ENCODE measurements at regions not wholly inside any gene's neighbourhood (a gene's known extent, or its start where the extent isn't known, plus 50 kb on each side); places are given as distances from the start of the nearest gene placed in this dataset.

DNA sequence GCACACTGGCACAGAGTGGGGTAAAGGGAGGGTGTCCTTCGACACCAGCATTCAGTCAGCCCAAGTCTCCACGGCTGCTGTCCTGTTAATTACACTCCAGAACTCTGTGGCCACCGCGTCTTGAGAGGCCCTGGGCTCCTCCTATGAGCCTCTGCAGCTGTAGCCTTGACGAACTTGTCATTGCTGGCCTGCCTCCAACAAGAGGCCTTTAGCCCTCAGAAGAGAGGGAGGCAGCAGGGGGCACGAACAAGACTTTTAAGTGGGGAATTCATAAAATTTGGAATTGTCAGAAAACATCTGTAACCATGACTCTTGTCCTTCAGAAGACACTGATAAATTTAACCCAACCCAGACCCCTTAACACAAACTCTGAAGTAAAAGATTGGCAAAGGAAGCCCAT, 241.9 kb downstream of the UQCRFS1 start:
- DNase-seq: no peak

DNA sequence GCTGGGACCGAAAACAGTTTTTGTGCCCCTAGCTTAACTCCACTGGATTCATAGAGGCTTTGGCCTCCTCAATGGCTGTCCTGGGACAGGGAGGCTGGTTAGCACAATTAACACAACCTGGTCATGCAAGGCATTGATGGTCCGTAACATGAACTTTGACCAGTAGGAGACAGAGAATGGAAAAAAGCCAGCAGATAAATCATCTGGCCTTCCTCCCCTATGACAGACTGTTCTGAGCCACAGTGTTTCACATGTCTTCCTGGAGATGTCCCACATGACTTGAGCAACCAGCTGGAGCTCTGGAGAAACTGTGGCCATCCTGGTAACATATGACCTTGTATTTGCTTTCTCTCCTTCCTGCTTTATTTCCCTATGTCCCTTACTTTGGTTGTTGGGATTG, 244.2 kb downstream of the UQCRFS1 start:
- no peak for DNase-seq

DNA sequence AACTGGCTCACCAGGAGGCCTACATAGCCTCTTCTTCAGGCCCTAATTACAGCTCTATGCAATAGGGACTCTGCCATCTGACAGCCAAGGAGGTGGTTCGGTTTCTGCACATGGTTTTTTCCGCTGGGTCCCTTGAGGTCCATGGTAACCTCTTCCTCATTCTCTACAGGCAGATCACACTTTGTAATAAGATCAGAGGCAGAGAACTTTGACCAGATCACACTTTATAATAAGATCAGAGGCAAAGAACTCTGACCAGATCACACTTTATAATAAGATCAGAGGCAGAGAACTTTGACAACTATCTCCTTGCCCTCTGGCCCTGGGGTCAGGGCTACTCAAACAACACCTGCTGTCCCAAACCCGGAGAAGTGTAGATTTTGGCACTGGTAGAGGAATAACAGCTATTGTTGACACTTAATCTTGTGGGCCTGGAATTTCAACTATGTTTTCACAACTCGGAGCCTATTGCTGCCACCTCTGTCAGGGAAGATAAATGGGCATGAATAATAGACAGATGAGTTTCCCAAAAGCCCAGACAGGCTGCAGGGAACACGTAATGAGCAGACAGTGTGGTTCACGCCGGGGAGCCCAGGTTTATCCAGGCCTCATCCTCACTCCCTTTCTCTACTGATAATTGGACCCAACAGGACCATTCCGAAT, 246.1 kb downstream of the UQCRFS1 start:
- no peak for DNase-seq

DNA sequence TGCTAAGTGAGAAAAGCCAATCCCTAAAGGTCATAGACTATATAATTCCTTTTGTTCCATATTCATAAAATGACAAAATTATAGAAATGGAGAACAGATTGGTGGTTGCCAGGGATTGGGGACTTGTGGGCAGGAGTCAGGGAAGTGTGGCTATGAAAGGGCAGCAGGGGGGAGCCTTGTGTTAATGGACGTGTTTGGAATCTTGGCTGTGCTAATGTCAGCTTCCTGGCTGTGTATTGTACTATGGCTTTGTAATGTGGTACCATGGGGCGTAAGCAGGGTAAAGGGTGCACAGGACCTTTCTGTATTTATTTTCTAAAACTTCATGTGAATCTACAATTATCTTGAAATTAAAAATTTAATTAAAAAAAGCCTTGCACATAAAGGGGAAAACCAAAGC, 248.5 kb downstream of the UQCRFS1 start:
- no peak for DNase-seq

DNA sequence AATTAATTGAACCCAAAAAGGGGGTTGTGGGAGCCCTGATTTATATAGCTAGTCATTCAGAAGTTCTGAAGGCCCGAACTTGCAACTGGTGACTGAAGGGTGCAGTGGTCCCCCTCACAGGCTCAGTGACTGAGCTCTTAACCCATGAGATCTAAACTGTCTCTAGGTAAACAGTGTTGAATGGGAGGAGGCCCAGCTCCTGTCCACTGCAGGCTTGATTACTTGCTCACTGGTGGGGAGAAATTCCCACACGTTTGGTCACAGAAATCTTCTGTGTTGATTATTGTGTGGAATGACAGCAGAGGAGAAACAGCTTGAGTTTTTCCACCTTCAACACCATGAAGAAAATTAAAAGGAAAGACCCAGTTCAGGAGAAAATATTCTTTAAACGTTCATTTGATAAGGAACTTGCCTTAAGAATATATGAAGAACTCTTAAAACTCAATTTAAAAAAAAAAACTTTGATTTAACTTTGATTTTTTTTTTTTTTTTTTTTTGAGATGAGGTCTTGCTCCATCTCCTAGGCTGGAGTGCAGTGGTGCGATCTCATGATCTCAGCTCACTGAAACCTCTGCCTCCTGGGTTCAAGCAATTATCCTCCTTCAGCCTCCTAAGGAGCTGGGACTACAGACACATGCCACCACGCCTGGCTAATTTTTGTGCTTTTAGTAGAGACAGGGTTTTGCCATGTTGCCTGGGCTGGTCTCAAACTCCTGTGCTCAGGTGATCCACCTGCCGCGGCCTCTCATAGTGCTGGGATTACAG, 249.3 kb downstream of the UQCRFS1 start:
- DNase-seq: no peak

DNA sequence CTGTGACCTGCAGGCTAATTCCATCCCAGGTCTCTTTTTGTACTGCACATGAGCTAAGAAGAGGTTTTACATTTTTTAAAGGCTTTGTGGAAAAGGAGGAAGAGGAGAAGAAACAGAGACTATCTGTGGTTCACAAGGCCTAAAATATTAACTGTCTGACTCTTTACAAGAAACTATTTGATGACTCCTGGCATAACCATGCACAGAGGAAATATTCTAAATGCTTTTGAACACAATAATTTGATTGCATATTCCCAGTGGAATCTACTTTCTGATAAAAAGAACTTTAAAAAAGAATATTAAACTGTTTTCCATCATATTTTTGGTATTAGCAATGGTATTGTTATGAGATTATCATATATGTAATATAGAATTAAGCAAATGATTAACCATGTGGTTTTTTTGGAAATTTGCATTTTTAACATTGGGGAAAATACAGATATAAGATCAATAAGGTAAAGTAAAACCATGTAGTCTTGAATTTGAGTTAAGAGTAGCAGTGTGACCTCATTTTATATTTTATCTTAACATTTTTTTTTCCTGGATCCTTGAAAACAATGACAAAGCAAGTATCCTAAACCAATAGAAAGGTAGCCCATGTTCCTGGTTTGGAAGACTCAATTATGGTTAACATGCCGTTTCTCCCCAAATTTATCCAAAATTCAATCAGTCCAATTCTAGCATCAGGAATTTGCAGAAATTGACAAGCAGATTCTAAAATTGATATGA, 251.0 kb downstream of the UQCRFS1 start:
- no peak for DNase-seq

DNA sequence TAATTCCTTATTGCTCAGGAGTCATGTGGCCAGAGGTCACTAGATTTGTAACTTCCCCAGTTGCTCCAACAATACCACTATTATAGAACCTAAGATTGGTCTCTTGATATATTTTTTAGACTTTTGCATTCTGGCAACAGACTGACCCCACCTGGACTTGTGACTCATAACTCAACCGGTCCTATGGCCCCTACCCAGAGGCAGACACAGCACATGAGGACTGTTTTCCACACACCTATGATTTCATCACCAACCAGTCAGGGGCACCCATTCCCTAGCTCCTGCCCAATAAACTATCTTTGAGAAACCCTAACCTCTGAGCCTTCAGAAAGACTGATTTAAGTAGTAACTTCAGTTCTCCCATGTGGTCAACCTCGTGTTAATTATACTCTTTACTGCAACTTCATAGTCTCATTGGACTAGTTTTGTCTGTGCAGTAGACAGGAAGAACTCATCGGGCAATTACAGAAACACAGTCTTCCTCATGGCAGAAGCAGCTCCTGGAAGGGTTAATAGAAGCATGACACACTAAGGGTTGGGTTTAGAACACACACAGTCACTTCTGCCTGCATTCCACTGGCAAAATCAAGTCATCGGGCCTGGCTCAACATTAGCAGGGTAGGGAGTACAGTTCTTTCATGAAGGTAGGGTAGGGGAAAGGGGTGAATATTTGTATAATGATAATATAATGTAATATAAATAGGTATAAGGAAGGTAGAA, 251.8 kb downstream of the UQCRFS1 start:
- no peak for DNase-seq

DNA sequence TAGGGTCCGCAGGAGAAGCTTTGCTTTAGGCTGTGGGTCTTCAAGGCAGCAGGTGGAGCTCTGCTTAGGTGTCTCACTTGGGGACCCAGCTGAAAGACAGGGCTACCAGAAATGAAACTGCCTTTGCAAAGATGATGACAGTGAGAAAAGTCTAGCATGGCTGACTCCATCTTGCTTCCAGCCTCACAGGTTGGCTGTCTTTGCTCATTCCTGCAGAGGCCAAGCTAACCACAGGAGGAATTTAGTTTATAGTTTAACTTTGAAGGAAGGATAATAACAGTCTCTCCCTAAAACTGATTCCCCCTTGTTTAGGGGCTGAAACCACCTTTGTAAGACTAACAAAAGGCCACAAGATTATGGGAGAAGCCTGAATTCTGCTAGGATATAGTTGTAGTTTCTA, 252.4 kb downstream of the UQCRFS1 start:
- DNase-seq: no peak

DNA sequence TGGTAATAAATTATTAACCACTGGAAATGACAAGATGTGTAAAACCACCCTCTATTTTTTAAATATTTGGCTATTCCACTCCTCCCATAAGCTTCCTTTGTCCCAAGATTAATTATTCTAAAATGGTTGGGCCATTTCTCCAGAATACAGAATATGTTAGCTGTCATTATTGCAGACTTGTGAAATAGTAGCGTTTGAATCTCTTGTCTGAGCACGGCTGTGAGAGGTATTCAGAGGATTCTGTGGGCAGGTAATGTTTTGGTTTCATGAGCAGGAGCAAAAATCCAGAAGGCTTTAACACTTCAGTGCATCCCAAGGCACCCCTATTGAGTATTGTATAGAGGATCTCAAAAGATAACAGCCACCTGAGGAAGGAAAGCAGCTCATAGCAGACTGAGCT, 256.0 kb downstream of the UQCRFS1 start:
- DNase-seq: no peak

DNA sequence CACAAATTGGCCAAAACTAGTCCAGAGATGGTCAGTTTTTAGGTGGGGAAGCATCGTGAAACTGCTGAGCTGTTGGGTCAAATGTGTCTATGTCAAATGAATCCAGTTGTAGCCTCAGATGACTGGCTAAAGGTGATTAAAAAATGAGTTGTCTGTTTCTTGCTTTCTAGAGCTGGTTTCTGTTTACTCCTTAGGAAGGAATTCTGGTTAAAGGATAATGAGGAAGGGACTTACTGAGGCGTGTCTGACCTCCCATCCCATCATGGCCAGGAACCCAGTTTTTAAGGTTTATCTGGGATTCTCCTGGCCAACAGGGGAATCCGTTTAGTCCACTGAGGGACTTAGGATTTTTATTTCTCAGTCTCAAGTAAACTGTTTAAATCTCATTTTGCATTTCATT, 256.5 kb downstream of the UQCRFS1 start:
- DNase-seq: no peak

DNA sequence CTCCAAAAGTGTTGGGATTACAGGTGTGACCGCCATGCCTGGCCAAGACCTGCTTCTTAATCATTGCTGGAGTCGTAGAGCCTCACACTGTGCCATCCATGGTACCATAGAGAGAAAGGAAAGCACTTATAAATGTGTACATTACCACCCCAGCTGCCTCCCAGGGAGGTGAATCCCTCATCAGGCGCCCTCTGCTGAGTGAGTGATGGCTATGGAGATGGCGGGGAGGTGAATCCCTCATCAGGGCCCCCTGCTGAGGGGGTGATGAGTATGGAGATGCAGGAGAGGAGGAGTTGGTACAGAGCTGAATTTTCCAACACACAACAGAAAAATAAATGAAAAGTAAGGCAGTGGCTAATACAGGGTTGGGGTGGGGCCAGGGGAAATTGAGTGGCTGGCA, 263.4 kb downstream of the UQCRFS1 start:
- DNase-seq: no peak

DNA sequence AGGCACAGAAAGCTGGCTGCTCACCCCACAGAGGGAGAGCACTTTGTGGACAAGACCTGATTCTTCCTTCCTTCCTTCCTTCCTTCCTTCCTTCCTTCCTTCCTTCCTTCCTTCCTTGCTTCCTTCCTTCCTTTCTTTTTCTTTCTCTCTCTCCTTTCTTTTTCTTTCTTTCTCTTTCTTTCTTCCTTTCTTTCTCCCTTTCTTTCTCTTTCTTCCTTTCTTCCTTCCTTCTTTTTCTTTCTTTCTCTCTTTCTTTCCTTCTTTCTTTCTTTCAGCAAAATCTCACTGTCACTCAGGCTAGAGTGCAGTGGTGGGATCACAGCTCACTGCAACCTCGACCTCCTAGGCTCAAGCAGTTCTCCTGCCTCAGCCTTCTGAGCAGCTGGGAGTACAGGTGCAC, 263.9 kb downstream of the UQCRFS1 start:
- no peak for DNase-seq

DNA sequence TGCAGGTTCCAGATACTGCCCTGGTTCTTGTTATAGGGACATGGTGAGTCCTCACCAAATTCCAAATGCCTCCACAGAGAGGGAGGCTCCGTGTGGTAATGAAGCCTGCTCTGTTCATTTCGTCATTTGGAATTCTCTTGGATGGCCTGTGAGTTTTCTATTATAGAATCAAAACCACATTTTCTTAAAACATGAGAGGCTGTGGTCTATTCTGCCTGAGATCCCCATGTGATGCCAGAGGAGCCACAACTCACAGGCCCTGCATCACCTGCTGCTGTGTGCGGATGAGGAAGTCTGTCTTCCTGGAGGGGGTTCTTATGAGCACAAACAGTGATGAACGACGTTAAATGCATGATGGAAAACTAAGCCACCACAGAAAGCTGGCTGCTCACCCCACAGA, 264.4 kb downstream of the UQCRFS1 start:
- no peak for DNase-seq

DNA sequence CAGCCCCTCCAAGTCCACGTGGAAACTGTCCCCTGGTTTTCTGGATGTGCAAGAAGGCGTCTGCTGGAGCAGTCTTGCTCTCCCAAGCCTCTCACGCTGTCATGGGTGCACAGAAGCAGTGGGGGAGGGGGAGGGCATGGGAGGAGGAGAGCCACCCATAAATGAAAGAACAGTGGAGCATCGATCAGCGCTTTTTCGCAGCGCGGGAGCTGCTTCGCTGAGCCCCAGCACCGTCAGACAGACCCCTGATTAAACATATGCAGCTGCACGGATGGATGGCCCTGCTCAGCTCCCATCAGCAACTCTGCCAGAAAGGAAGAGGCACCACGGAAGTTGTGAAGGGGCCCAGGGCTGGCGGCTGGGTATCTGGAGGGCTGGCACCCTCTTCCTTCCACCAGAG, 264.9 kb downstream of the UQCRFS1 start:
- no peak for DNase-seq

DNA sequence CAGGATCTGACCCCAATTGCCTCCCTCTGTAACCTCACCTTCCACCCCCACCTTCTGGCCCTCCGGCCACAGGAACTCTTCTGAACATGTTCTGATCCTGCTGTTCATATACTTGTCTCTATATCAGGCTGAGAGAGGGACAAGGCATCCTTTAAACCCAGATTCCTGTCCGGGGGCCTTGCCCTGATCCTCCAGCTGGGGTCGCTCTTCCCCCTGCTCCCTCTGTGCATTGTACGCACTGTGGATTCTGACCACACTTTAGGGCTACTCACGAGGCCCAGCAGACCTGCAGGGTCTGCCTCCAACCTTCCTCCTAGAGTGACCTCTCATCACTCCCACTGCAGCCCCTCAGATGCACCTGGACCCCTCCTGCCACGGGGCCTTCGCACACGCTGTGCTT, 269.3 kb downstream of the UQCRFS1 start:
- no peak for DNase-seq

DNA sequence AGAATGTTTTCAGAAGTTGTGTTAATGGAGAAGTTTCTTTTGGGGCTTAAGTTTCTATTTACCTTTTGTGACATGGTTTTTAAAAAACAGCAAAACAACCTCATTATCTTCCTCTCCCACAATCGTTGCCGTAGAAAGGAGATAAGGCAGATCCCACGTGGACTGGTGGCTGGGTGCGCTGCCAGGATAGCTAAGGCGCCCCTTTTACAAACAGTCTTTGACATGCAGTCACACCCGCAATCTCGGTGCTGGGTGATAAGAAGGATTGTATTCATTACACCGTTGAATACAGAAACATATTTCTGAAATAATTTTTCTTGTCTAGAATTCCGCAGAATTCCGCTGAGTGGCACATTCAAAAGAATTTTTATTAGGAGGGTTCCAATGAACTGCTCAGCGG, 271.1 kb downstream of the UQCRFS1 start:
- no peak for DNase-seq

DNA sequence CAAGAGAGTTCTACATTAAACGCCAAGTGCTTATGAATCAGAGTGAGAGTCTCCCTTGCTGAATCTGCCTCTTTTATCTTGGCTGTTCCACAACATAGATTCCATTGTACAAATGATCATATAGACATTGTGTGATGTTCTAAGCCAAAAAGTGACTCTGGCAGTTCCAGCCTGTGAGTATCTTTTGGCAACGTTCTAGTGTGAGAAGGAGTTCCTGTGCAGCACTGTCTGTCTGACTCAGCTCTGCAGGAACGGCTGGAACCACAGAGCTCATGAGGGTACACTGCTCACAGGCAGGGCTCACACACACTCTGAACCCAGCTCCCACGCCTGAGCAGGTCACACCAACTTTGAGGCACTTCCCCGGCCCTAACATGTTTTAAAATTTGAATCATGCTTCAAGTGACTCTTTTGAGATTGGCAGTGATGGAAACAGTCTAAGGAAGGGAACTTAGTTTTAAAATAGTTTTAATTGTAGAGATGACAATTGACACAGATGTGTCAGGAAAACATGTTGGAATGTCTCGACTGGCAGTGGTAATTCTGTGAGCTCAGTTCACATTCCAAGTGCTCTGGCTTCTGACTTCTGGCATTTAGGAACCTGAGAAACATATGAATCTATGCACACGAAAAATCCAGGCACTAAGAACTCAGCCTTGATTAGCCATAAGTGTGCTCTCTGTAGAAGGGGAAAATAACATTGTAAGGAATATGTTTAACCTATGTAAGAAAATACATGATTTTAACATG, 272.0 kb downstream of the UQCRFS1 start:
- DNase-seq: no peak

DNA sequence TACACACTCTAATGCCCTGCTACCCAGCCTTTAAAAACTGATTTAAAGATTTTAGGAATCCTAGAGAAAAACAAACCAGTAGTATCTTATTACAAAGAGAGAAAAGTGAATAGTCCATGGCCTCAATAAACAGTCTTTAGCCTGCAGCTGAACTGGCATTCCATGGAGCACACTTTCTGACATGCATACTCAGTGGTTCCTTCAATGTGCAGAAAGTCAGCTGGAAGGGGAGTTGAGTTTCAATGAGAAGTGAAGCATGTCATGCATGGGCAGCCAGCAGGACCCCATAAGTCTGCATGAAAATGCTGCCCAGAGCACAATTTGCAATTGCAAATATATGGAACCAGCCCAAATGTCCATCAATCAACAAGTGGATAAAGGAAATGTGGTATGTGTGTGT, 273.7 kb downstream of the UQCRFS1 start:
- DNase-seq: no peak

DNA sequence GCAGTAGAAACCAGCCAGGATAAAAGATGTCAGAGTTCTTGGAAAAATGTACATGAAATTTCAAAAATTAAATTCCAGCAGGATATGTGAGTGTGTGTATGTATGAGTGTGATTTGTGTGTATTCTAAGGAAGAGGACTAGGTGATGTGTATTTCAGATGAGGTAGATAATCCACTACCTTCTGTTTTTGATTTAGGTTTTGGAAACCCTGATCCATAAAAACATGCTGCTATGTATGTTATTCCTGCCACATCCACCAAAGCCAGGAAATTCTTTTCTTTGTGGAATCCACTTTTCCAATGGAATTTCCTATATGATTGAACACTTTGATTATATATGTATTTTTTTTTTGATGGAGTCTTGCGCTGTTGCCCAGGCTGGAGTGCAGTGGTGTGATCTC, 276.9 kb downstream of the UQCRFS1 start:
- DNase-seq: no peak

DNA sequence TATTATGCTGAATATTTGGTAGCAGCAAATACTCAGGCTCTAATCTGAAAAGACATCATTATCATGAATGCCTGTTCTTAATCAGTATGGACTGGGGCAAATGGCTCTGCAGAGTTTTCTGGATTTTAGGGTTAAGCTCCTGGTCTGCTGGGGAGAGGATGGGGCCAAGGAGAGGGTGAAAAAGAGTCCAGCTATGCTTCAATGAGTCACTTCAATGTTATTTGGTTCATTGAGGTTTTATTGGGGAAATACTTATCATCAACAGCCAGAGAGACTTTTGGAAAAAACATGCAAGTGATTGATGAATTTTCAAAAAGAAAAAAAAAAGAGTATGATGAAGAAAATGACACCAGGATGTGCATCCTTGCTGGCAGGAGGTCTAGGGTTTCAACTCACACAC, 278.3 kb downstream of the UQCRFS1 start:
- DNase-seq: no peak

DNA sequence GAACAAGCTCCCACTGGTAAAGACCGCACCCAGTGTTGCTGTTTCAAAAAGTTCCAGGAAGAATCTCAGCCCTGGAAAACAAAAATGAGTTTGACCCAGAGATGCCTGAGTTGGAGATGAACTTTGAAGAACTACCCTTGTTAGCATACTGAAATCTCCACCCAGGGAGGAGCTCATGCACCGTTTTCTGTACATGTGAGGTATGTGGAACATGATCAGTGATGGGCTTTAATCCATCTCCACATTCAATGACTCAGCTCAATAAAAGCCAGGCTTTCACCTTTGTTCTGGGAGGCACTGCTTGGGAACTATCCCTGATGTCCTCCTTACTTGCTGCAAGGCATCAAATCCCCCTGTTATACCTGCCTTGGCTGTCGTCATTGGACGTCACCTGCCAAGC, 279.9 kb downstream of the UQCRFS1 start:
- DNase-seq: no peak

DNA sequence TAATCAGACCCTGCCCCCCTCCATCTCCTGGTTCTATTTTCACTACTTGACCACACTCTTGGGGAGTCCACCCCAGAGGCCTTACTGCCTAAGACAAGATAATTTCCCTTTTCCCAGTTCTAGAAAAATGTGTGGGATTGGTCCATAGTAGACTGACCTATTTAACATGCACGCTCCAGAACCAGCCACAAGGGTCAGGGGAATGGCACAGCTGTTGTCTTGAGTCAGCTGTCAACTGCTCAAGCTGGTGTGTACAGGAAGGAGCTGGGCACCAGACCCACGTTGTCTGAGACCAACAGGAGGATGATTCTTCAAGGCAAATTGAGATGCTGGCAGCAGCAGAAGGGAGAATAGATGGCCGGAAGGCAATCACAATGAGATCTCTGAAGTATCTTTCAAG, 280.5 kb downstream of the UQCRFS1 start:
- no peak for DNase-seq

DNA sequence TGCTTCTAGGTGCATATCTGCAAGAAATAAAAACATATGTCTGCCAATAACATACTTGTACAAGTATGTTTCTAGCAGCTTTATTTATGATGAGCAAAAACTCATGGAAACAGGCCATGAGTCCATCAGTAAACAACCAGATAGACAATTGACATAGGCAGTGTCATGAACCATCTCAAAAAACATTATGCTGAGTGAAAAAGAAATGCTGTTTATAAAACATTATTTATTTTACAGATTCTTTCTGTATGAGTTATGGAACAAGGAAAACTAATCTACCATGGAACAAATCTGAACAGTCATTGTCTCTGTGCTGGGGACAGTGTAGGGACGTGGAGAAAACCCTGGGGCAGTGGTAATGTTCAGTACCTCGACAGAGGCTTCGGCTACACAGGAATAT, 283.9 kb downstream of the UQCRFS1 start:
- DNase-seq: no peak

All from COR-L47 (cell line).